AG04450 (cell line): ENCODE measurements at regions not wholly inside any gene's neighbourhood (a gene's known extent, or its start where the extent isn't known, plus 50 kb on each side); places are given as distances from the start of the nearest gene placed in this dataset.

Experiments
- CTCF ChIA-PET: fragments of 300-600, 350-600 bp; formaldehyde crosslinking; extraction: SDS; loops from one replicate; lab custom pipeline; 2022; ENCODE audit warnings: antibody characterized with exemption, inconsistent platforms; lab: Charles Lee
- POLR2A ChIA-PET: fragments of 350-600 bp; formaldehyde crosslinking; extraction: SDS; loops from one replicate; lab custom pipeline; 2021; ENCODE audit warnings: antibody characterized with exemption, inconsistent platforms; lab: Yijun Ruan, JAX
- DNase-seq: peaks from one replicate; pipeline ENCODE4 v3.0.0-alpha.2; 2011; ENCODE audit warnings: low read depth, low spot score
- H3K27ac ChIP-seq: one replicate; pipeline ENCODE4 v1.5.1; 2012; ENCODE audit warnings: low read depth, low read length, control low read depth
- H3K27me3 ChIP-seq: one replicate; pipeline ENCODE4 v1.6.0; 2012; ENCODE audit warnings: low read length; ENCODE audit not compliant: control insufficient read depth, insufficient read depth
- H3K4me3 ChIP-seq: 2 replicates; pipeline ENCODE4 v1.5.1; 2011; ENCODE audit warnings: mild to moderate bottlenecking, low read depth, low read length, control low read depth
- H3K9me3 ChIP-seq: 2 replicates; pipeline ENCODE4 v1.5.1; 2012; ENCODE audit warnings: low read length; ENCODE audit not compliant: control insufficient read depth, insufficient read depth
- CTCF ChIP-seq: IDR thresholded peaks from 2 replicates; pipeline ENCODE4 v1.5.1; 2011; ENCODE audit warnings: low read depth, low read length, control low read depth, inconsistent platforms

- ChIA-PET POLR2A (no interaction called here), CTCF (interaction anchor here (2.1 kb wide), 1 partner anchor 607 kb away, joined by 12 read pairs; no protein-coding TSS in a partner anchor)
- no peaks in the 10 kb centered on the region for H3K27me3 ChIP-seq
- no peak overlapping the region for H3K27ac ChIP-seq
- H3K9me3 ChIP-seq: peaks cover 4% of the 10 kb centered on the region; the same call in 1 of the 2 replicates
- no peak for DNase-seq
- no peak for TF ChIP-seq CTCF
- no peak overlapping the region for H3K4me3 ChIP-seq
These were observed 139.8 kb downstream of the DMAC1 start for GRCh38 chr9:7659766-7660165.

- no peak for TF ChIP-seq CTCF
- POLR2A ChIA-PET: no interaction called here
- DNase-seq: no peak
- Histone ChIP-seq H3K4me3 (no peak overlapping the region), H3K9me3 (peaks cover 4% of the 10 kb centered on the region; the same call in 1 of the 2 replicates), H3K27me3 (no peaks in the 10 kb centered on the region), H3K27ac (no peak overlapping the region)
- CTCF ChIA-PET: no interaction called here
These were observed 142.9 kb downstream of the DMAC1 start for GRCh38 chr9:7656636-7657035.

- no peak for TF ChIP-seq CTCF
- Histone ChIP-seq H3K9me3 (peaks cover 4% of the 10 kb centered on the region; the same call in 1 of the 2 replicates), H3K27ac (no peak overlapping the region), H3K27me3 (no peaks in the 10 kb centered on the region), H3K4me3 (no peak overlapping the region)
- POLR2A ChIA-PET: no interaction called here
- DNase-seq: no peak
- CTCF ChIA-PET: no interaction called here
These were observed 146.3 kb downstream of the DMAC1 start for GRCh38 chr9:7653262-7653661.

GRCh38 chr9:7640231-7640630, 159.3 kb downstream of the DMAC1 start:
- no peak for DNase-seq
- no peak for TF ChIP-seq CTCF
- POLR2A ChIA-PET: no interaction called here
- H3K9me3 ChIP-seq: no peaks in the 10 kb centered on the region
- no peaks in the 10 kb centered on the region for H3K27me3 ChIP-seq
- no peak overlapping the region for H3K4me3 ChIP-seq
- no peak overlapping the region for H3K27ac ChIP-seq
- CTCF ChIA-PET: no interaction called here

GRCh38 chr9:7639471-7639870, 160.1 kb downstream of the DMAC1 start:
- CTCF ChIA-PET: no interaction called here
- TF ChIP-seq CTCF: no peak

More at GRCh38 chr9:7639471-7639870, 160.1 kb downstream of the DMAC1 start:
- no peak overlapping the region for H3K4me3 ChIP-seq
- no peaks in the 10 kb centered on the region for H3K27me3 ChIP-seq
- POLR2A ChIA-PET: no interaction called here
- no peak for DNase-seq
- no peaks in the 10 kb centered on the region for H3K9me3 ChIP-seq
- no peak overlapping the region for H3K27ac ChIP-seq
